Esophagus muscularis mucosa (tissue), 4 donors: ENCODE measurements at regions not wholly inside any gene's neighbourhood (a gene's known extent, or its start where the extent isn't known, plus 50 kb on each side); places are given as distances from the start of the nearest gene placed in this dataset.

Experiments used
- EP300 ChIP-seq: sonication (generic); formaldehyde crosslinking; IDR thresholded peaks from one replicate; pipeline ENCODE4 v1.6.1; 2017; ENCODE audit warnings: antibody characterized with exemption
- POLR2AphosphoS5 ChIP-seq, 2 donors: sonication (generic); formaldehyde crosslinking; IDR thresholded peaks; one replicate each; pipeline ENCODE4 v1.6.1; 2017; ENCODE audit warnings: antibody characterized with exemption in 2 of 2
- TF ChIP-seq, protein P1 (sequence below), 3 experiments: fragments of 200-600 bp in 2 of 3; fragments of 450-650 bp in 1 of 3; sonication (generic) in 2 of 3; IDR thresholded peaks; one replicate each; pipeline ENCODE4 v1.5.1; 2017 to 2019; ENCODE audit warnings: antibody characterized with exemption in 3 of 3, mild to moderate bottlenecking in 2 of 3, moderate library complexity in 1 of 3

DNA sequence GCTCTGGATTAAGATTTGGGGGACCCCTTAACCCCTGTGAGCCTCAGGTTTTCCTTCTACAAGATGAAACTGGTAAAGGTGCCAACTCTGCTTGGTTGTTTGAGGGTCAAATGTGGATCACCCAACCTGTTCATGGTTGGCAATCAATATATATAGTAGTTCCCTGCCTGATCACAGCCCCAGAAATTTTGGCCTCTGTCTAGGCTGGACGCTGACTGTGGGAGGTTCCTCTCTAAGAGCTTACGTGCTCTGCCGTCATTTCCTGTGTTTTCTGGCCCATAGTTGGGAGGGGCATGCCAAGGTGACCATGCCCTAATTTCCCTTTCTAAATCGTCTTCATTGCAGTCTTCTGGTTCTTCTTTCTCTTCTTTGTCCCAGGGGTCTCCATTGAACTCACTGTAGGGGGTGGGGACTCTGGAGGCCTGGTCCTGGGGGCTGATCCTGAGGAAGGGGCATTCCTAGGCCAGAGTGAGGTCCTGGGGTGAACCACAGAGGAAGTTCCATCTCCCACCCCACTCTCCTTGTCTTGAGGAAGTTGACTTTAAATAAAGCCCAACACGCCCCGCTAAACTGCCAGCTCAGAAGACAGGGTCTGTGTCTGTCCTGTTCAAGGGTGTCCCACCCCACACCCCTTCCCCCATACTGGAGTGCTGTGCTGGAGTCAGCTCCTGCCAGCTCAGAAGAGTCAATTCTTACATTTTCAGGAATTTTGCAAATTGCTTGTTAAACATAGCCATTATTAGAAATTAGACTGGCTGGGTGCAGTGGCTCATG, 98.9 kb upstream of the SDK1 start:
- TF ChIP-seq, protein P1, sequence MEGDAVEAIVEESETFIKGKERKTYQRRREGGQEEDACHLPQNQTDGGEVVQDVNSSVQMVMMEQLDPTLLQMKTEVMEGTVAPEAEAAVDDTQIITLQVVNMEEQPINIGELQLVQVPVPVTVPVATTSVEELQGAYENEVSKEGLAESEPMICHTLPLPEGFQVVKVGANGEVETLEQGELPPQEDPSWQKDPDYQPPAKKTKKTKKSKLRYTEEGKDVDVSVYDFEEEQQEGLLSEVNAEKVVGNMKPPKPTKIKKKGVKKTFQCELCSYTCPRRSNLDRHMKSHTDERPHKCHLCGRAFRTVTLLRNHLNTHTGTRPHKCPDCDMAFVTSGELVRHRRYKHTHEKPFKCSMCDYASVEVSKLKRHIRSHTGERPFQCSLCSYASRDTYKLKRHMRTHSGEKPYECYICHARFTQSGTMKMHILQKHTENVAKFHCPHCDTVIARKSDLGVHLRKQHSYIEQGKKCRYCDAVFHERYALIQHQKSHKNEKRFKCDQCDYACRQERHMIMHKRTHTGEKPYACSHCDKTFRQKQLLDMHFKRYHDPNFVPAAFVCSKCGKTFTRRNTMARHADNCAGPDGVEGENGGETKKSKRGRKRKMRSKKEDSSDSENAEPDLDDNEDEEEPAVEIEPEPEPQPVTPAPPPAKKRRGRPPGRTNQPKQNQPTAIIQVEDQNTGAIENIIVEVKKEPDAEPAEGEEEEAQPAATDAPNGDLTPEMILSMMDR (IDR thresholded peaks at IDR 0.05) = no peak
- TF ChIP-seq POLR2AphosphoS5 (IDR thresholded peaks at IDR 0.05) = no peak
- TF ChIP-seq EP300 = no peak
